ENCODE measurements at regions not wholly inside any gene's neighbourhood (a gene's known extent, or its start where the extent isn't known, plus 50 kb on each side); places are given as distances from the start of the nearest gene placed in this dataset.

- TF ChIP-seq MAX (IDR thresholded peaks at IDR 0.05), result no peak
- TF ChIP-seq EGR1 (IDR thresholded peaks at IDR 0.05), result no peak
- TF ChIP-seq NFIC (IDR thresholded peaks at IDR 0.05), result no peak
- no peak for TF ChIP-seq RAD21 (IDR thresholded peaks at IDR 0.05; ENCODE audit: low read depth)
- no peak for TF ChIP-seq EP300 (IDR thresholded peaks at IDR 0.05; ENCODE audit: borderline replicate concordance)
- TF ChIP-seq REST (IDR thresholded peaks at IDR 0.05; ENCODE audit: low read depth), result no peak
- no peak for TF ChIP-seq CEBPB (IDR thresholded peaks at IDR 0.05)
- no peak for TF ChIP-seq TEAD4 (IDR thresholded peaks at IDR 0.05)
- TF ChIP-seq YY1 (IDR thresholded peaks at IDR 0.05; ENCODE audit: low read depth), result no peak
- no peak for TF ChIP-seq CREB1 (IDR thresholded peaks at IDR 0.05; ENCODE audit: low read depth)
These were observed 50.0 kb upstream of the CLDN5 start for GRCh38 chr22:19574247-19574646.
